ENCODE measurements at regions not wholly inside any gene's neighbourhood (a gene's known extent, or its start where the extent isn't known, plus 50 kb on each side); places are given as distances from the start of the nearest gene placed in this dataset.

DNA sequence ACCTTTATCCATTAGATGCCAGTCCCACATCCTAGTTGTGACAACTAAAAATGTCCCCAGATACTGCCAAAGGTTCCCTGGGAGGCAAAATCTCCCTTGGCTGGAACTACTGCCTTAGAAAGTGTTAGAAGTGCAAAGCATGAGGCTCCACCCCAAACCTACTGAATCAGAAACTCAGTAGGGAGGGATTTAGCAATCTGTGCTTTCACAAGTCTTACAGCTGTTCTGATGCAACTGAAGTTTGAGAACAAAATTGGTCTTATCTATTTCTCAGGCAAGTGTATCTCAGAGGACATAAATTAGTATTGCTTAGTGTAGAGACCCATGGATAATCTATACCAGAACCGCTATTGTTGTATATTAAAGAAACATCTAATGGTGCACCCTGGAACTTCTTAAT is 70.2 kb downstream of the CLDN1 start:
- no peak for DNase-seq

DNA sequence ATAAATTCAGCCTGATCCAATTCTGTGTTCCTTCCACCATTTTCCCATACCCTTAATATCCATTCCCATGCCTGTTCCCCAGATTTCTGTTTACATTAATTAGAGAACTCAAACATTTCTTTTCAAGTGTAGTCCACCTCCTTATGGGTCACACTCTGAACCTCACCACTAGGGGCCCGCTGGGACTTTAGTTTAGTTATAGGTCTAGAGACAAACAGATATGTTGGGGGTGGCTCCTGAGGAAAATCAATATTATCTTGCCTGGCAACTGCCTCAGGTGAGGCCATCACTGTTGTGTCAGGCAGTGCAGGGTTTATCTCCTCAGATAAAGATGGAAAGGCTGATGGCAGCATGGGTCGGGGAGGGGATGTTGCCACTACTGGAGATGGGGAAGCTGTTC is 72.8 kb downstream of the CLDN1 start:
- DNase-seq: no peak

DNA sequence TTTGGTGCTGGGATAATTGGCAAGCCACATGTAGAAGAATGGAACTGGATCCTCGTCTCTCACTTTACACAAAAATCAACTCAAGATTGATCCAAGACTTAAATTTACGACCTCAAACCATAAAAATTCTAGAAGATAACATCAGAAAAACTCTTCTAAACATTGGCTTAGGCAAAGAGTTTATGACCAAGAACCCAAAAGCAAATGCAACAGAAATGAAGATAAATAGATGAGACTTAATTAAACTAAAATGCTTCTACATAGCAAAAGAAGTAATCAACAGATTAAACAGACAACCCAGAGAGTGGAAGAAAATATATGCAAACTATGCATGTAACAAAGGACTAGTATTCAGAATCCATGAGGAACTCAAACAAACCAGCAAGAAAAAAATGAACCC is 80.1 kb downstream of the CLDN1 start:
- DNase-seq: no peak

DNA sequence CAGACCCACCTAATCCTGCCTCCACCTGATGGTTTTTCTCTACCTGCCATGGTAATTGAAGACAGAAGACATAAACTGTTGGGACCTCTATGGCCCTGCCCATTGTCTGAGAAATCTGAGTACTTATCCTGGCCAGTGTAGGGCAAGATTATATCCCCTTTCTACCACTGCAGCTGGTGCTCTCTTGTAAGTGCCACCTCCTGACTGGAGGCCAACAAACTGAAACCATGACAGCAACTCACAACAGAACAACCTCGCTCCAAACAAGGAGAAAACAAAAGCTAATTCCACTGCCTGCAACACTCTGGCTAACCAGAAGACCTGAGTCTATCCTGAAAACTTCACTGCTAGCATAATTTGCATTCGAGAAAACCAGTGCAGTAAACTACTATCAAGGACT is 82.9 kb downstream of the CLDN1 start:
- peak; percentile 12 for DNase-seq

DNA sequence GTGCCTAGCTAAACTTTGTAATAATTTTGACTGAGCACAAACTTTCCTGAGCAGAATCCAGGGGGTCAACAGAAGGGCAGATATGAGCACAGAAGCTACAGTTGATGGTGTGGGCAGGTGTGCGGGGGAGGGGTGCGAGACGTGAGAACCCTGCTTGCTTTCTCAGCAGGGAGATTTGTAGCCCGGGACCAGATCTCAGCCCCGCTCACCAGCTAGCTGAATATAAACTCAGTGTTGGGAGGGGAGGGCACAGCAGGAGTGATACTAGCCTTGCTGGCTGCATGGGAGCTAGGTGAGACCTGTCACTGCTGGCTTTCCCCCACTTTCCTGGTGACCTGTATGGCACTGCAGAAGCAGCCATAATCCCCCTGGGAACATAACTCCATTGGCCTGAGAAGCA is 83.4 kb downstream of the CLDN1 start:
- DNase-seq: no peak

DNA sequence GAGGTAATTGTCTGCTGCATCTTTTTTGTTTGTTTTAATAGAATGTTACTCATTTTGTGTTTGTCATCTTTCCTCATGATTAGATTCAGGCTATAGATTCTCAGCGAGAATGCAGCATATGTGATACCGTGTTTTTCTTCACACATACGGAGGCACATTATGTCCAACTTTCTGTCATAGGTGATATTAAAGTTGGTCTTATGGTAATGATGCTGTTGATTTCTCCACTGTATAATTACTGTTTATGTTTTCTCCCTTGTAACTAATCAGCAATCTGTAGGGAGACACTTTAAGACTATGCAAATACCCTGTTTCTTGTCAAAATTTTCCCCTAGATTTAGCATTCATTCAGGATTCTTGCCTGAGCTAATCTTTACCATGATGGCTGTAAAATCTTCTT is 87.6 kb downstream of the CLDN1 start:
- DNase-seq: no peak

DNA sequence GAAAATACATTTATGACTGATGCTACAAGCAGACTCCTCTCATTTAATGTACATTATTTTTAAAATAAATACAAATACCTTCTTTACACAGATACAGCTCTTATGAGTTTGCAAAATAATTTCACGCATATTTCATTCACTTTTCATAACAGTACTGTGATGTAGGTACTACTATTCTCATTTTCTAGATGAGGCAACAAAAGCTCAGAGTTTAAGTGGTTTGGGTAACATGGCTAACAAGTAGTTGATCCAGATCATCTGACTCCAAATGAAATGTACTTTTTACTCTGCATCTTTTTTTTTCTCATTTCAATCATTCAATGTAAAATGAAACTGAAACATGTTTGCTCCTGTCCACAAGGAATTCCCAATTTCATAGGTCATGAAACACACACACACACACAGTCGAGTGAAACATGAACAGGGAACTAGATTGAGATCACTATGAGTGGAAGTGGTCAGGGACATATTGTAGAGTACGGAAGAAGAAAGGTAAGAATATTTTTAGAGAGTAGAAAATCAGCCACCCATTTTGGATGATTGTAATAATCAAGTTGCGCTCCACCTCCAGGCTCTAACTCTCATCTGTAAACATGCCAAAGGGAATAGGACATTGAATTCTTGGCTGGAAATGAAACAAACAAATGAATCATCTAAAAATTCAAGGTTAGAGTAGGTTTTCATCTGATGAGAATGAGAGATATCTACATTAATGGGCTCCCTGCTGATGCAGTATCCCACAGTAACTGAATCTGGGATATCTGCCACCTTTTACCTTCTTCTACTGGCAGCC is 92.4 kb downstream of the CLDN1 start:
- no peak for DNase-seq

DNA sequence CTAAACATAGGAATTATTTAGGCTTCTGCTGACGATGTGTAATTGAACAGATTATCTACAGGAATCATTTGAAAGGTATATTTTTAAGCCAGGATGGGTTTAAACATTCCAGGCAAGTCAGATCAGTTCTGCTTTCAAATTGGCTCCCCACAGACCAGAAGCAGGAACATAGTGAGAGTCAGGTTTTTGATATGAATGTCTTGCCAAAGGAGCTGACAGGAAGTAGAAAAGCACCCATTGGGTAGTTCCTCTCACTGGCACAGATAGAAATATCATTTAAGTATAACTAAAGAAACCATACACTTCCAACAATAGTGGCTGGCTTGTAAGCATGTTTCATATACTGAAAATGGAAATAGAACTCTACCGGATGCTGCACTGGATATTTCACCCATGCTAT is 95.2 kb downstream of the CLDN1 start:
- DNase-seq: no peak

DNA sequence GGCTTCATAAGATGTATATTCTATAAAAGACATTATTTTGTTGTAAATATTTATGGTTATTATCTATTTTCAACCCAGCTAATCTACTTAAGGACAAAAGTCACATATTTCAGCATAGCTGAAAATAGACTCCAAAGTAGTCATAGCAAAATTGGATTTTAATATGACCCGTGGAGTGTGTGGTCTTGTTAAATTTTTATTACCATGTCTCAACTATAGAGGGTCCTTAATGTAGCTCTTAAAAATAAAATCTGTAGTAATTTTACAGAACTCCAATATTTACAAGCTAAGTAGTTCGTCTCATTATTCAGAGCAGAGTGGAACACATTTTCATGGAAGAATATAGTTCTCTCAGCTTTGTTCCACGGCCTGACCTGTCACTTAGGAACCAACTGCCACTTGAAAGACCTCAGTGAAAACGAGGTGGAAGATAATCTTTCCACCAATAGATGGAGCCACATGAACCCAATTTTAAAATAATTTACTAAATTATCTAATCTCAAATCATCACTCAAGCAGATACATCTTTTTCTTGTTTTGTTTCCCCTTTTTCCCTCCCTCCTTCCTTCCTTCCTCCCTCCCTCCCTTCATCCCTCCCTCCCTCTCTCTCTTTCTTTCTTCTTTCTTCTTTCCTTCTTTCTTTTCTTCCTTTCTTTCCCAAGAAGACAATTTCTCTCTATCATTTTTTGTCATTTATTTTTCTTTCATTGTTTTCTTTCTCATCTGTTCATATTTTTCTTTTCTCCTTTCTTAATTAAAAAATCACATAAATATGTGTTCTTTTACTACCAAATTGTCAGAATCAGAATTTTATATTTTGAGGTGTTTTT is 97.2 kb downstream of the CLDN1 start:
- peak; percentile 65 for DNase-seq

DNA sequence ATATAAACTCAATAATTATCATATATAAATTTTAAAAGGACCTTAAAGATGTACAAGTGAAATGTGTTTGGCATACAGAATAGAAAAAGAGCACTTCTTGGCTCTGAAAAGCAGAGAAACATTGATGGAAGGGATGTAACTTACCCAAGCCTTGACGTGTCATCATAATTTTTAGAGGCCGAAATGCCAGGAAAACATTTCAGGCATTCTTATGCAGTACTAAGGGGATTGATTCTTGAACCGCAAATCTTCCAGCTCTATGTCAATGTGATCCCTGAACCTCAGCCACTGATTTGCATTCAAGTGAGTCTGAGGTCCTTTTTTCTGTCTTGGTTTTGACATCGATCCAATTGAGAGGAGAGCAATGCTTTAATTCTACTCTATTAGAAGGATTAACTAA is 97.8 kb downstream of the CLDN1 start:
- no peak for DNase-seq

DNA sequence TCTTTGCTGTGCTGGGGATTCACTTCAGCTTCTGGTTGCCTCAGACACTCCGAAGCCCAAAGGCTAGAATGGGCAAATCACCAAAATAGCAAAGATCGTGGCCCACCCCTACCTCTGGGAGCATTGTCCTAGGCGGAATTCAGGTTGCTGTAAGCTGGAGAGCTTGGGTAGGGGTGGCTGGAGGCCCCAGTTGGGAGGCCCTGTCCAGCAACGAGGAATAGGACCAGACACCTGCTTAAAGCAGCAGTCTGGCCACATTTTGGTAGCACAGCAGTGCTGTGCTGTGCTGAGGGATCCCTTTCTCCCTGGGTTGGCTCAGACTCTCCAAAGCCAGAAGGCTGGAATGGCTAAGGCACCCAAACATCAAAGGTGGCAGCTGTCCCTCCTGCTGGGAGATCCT is 99.3 kb downstream of the CLDN1 start:
- DNase-seq: no peak

DNA sequence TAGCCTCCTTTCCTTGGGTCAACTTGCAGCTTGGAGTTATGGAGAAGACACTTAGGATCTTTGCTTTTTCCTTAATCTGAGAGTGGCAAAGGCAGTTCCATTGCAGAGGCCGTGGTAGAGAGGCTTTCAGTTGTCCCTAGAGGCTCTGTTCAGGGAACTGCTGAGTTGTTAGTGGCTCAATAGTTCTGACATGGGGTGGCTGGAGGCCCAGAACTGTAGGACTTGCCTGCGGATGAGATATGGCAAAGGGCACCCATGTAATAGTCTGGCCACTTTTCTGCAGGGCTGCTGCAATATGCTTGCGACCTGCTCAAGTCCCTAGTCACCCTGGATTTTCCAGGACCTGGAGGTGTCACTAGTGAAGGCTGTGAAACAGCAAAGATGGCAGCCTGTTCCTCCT is 99.9 kb downstream of the CLDN1 start:
- DNase-seq: no peak

DNA sequence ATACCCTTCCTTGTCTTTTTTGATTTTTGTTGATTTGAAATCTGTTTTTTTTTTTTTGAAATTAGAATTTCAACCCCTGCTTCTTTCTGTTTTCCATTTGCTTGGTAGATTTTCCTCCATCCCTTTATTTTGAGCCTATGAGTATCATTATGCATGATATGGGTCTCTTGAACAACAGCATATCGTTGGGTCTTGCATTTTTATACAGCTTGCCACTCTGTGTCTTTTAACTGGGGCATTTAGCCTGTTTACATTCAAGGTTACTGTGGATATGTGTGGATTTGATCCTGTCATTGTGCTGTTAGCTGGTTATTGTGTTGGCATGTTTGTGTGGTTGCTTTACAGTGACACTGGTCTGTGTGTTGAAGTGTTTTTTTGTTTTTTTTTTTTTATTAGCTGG is 99.7 kb upstream of the P3H2 start:
- no peak for DNase-seq

DNA sequence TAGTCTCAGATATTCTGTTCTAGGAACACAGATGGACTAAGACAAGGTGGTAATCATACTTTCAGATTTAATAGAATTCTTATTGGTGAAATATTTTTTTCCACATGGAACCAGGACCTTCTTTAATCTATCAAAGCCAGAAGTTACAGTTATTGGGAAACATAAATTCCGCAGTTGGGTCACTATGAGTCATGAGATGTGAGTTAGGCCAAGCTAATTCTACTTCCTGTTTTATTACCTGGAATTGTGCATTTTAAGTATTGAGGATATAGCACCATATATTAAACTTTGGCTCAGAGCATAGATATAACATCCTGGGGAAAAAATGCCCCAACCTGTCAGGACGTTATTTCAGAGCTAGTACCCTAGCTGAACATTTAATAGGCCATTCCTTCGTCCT is 96.4 kb upstream of the P3H2 start:
- no peak for DNase-seq

DNA sequence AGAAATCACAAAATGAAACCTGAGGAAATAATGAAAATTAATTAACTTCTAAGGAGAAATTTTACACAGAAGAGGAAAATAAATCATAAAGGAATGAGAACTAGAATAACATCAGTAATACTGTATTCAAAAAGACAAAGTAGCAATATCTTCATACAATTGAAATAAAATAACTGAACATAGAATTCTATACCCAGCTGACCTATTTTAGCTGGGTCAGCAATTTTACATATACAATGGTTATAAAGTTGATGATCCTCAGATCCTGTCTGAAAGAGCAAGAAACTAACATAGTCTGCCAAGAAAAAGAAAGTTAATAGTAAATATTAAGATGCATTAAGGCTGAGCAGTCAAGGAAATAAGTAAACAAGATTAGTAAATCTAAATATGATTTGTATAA is 93.0 kb upstream of the P3H2 start:
- DNase-seq: no peak

DNA sequence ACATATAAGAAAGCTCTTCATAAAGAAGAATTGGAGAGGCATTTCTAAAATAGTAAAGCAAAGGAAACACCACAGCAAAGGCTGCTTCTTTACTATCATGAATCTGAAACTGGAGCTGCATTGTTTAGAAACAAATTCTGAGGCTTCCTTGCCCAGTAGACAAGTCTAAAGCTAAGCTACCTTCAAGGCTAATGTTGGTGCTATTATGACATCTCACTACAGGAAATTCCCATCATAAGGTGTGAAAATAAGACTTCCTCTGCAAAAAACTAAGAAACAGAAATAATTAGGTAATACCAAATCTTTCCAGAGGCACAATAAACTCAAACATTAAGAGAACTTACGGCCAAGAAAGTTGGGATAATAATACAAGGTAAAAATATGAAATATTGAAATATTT is 89.9 kb upstream of the P3H2 start:
- no peak for DNase-seq

DNA sequence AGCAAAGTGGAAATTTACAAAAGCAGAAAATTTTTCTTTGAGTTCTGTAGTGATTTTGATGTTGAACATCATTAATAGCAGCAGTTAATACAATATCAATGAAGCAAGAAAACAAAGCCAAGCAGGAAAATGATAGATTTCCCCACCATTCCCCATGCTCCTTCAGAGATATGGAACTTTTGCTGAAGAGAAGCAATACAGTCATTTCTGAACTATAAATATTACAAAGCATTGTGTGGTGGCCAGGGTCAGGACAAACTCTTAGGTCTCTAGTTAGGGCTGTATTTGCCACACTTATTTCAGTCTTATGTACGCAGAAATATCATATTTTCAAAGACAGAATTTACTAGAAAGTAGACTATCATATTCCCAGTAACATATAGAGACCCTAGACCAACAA is 88.8 kb upstream of the P3H2 start:
- DNase-seq: no peak

DNA sequence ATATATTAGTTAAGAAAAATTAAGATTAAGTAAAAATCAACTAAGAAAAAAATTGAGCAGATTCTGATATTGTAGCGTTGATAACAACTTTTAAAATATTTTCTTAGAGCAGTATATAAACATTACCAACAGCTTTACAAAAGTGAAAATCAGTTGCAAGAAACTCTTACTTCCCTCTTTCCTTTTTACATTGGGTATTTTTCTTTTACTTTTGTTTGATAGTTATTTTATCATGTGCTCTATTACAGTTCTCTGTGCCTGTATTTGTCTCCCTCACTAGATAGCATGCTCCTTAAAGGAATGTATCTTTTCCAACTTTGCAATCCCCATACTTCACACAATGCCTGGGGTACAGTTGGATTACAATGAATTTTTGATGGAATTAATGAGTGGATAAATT is 87.5 kb upstream of the P3H2 start:
- DNase-seq: no peak

DNA sequence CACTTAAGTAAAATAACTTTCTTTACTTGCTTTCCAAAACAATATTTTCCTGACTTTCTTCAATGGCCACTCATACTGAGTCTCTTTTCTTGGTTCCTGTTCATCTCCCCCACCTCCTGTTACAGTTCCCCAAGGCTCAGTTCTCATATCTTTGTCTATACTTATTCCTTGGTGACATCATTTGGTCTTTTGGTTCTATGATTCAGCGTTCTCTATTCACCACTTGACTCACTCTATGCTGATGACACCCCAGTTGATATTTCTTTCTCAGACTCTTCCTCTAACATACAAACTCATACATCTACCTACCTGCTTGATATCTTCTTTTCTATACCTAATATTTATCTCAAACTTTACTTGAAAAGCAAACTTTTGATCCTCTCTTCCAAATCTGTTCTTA is 85.0 kb upstream of the P3H2 start:
- no peak for DNase-seq

DNA sequence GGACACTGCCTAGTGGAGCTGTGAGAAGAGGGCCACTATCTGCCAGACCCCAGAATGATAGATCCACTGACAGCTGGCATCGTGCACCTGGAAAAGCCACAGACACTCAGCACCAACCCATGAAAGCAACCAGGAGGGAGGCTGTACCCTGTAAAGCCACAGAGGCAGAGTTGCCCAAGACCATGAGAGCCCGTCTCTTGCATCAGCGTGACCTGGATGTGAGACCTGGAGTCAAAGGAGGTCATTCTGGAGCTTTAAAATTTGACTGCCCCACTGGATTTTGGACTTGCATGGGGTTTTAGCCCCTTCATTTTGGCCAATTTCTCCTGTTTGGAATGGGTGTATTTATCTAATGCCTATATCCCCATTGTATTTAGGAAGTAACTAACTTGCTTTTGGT is 83.5 kb upstream of the P3H2 start:
- DNase-seq: no peak

DNA sequence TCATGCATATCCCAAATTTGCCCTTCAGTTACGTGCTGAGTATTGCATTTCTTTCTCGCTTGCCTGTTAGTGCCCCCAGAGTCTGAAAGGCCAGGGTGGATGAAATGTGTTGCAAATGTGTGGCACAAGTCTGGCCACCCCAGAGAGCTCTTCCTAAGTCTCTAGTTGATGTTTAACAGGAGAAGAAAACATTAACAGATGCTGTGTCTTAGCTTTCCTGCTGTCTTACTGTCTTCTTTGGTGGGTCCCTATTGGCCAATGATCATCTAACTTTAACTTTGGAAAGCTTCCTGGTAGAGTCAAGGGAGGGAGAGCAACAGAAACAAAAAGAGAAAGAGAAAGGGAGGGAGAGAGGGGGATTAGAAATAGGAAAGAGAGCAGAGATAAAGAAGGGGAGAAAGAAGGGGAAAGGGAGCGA is 76.7 kb upstream of the P3H2 start:
- peak; percentile 2 for DNase-seq

DNA sequence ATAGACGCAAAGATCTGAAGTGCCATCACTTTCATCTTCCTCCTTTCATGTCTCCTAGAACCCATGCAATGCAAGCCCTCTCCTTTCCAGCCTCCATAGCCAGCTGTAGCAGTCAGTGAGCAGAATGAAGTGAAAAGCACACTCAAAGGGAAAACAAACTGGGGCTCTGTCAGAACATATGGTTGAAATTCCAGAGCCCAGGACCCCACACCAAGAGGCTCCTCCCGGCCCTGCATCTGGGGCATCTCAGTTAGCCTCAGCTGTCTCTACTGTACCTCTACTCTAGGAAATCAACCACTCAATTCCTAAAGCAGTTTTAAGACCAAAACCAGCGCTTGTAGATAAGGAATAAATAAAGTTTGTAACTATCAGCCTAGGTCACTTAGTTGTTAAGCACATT is 73.8 kb upstream of the P3H2 start:
- no peak for DNase-seq

DNA sequence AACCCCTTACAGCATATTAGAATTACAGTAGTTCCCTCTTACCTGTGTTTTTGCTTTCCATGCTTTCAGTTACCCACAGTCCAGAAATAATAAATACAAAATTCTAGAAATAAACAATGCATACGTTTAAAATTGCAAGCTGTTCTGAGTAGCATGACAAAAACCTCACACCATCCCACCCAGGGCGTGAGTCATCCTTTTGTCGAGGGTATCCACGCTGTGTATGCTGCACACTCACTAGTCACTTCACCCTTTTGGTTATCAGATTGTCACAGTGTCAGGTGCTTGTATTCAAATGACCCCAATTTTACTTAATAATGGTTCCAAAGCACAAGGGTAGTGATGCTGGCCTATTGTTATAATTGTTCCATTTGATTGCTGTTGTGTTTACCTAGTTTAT is 72.5 kb upstream of the P3H2 start:
- no peak for DNase-seq

DNA sequence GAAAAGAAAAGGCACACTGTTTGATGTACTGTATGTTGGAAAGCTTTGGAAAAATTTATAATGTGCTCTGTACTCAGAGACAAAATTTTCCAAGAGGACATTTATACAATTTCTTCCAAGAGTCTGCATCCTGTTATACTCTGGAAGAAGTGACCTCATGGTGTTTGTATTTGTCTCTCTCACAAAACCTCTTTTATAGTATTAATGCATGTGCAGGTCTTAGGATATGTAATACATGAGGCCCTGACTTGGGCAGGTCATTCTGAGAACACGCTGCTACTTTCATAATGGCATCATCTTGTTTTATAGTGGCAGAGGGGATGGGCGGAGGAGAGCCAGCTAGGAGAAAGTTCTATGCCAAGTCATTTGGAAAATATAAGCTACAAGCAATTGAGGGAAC is 72.0 kb upstream of the P3H2 start:
- no peak for DNase-seq

DNA sequence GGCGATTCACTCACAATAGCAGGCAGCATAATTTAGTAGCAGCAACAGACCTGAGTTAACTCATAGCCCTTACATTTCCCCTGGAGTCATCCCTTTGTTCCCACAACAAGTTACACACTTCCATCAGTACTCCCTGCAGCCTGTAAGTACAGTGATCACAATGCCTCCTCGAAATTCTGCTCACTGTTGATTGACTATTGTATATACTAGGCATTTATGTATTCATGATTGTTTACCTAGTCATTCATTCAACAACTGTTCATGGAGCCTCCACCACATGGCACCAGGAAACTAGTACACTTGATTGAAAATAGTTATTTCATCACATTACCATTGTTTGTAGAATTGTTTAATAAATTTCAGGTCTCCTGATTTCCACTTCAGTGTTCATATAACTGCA is 71.4 kb upstream of the P3H2 start:
- DNase-seq: peak; percentile 43

All from DMS53 (cell line).